GM12872 (cell line): ENCODE measurements at regions not wholly inside any gene's neighbourhood (a gene's known extent, or its start where the extent isn't known, plus 50 kb on each side); places are given as distances from the start of the nearest gene placed in this dataset.

Experiments used
- CTCF ChIP-seq: IDR thresholded peaks from 3 replicates; pipeline ENCODE4 v1.5.1; 2011; ENCODE audit warnings: low read depth, mild to moderate bottlenecking, low read length, moderate library complexity; ENCODE audit not compliant: insufficient read depth

DNA sequence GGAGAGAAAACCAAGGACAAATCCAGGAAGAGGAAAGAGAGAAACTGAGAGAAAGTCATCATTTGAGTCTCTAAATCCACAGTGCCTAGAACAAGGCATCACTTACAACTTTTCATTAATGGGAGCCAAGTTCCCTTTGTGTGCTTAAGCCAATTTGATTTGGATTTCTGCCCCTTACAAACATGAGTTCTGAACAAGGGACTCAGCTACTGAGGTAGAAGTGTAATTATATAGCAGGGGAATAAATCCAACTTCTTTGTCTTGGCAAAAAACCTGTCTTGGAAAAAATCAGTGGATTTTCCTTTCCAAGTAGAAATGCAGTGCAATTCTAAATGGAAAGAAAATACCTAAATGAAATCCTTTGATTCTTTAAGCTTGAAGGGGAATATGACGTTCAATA is 307.2 kb upstream of the CNTN3 start:
- TF ChIP-seq CTCF, result no peak

GRCh38 chr3:74920721-74921350 is 306.4 kb upstream of the CNTN3 start:
- TF ChIP-seq CTCF, result no peak

DNA sequence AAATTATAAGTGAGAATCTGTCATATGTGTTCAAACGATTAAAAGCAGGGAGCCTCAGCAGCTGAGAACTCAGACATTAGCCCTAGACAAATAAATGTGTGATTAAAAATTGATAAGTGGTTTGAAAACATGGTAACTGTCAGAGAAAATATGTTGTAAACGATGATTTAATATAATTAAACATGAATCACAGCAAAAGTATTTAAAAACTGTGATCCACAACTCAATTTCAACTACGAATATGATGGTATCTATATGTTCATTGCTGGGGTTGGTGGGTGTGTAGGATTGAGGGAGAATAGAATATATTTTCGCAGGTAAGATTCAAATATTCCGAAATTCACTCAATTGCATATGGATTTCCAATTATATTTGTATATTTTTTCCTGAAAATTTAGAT is 302.2 kb upstream of the CNTN3 start:
- TF ChIP-seq CTCF, result no peak

- TF ChIP-seq CTCF, result no peak
Observed at GRCh38 chr3:74906181-74906580, 291.7 kb upstream of the CNTN3 start.

- TF ChIP-seq CTCF, result no peak
Observed at GRCh38 chr3:74905478-74905877, 291.0 kb upstream of the CNTN3 start.

DNA sequence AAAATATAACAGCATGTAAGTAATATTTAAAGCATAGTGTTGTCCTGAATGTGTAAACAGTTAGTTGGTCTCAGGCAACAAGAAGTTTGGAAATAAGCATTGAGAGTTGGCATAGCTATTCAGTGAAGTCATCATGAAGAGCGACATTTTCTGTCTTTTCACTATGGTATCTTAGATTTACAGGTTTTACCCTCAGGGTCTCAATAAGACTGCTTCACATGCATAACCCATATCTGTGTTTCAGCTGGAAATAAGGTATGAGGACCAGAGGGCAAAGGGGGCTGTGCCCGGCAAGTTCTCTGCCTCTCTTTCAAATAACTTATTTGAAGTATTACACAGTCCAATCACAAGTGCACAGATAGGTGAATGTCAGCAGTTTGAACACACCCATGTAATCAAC is 290.2 kb upstream of the CNTN3 start:
- TF ChIP-seq CTCF, result no peak

- TF ChIP-seq CTCF, result no peak
Observed at GRCh38 chr3:74897006-74897405, 282.5 kb upstream of the CNTN3 start.
